ENCODE measurements at regions not wholly inside any gene's neighbourhood (a gene's known extent, or its start where the extent isn't known, plus 50 kb on each side); places are given as distances from the start of the nearest gene placed in this dataset.

GRCh38 chr7:25643286-25643685 is 415.0 kb upstream of the NPVF start:
- intact Hi-C loops (cut with DNase I): no loop called here
- ATAC-seq (peak; percentile 50 to 69), DNase-seq (no peak)
- Histone ChIP-seq H3K27ac (no peak overlapping the region), H3K4me3 (no peak overlapping the region), H3K27me3 (ENCODE audit: low read depth) (no peaks in the 10 kb centered on the region), H3K9me3 (no peaks in the 10 kb centered on the region), H3K36me3 (no peaks in the 10 kb centered on the region), H3K4me1 (no peaks in the 10 kb centered on the region)
- TF ChIP-seq CTCF (IDR thresholded peaks at IDR 0.05): no peak

- Histone ChIP-seq H3K9me3 (no peaks in the 10 kb centered on the region), H3K36me3 (no peaks in the 10 kb centered on the region), H3K27me3 (ENCODE audit: low read depth) (no peaks in the 10 kb centered on the region), H3K4me3 (no peak overlapping the region), H3K27ac (no peak overlapping the region), H3K4me1 (no peaks in the 10 kb centered on the region)
- no peak for TF ChIP-seq CTCF (IDR thresholded peaks at IDR 0.05)
- intact Hi-C loops (cut with DNase I): no loop called here
- ATAC-seq: no peak
- DNase-seq: no peak
Observed at GRCh38 chr7:25643770-25644394, 415.6 kb upstream of the NPVF start.

GRCh38 chr7:25646726-25647413 is 418.6 kb upstream of the NPVF start:
- H3K27me3 ChIP-seq (ENCODE audit: low read depth): no peaks in the 10 kb centered on the region
- H3K4me1 ChIP-seq: no peaks in the 10 kb centered on the region
- DNase-seq (no peak), ATAC-seq (no peak)
- no peaks in the 10 kb centered on the region for H3K36me3 ChIP-seq
- H3K9me3 ChIP-seq: no peaks in the 10 kb centered on the region
- no peak for TF ChIP-seq CTCF (IDR thresholded peaks at IDR 0.05)
- intact Hi-C loops (cut with DNase I): no loop called here
- no peak overlapping the region for H3K27ac ChIP-seq
- no peak overlapping the region for H3K4me3 ChIP-seq

- Histone ChIP-seq H3K9me3 (no peaks in the 10 kb centered on the region), H3K4me1 (no peaks in the 10 kb centered on the region), H3K27me3 (ENCODE audit: low read depth) (no peaks in the 10 kb centered on the region), H3K4me3 (no peak overlapping the region), H3K27ac (no peak overlapping the region), H3K36me3 (no peaks in the 10 kb centered on the region)
- DNase-seq: no peak
- intact Hi-C loops (cut with DNase I): no loop called here
- ATAC-seq: no peak
- TF ChIP-seq CTCF (IDR thresholded peaks at IDR 0.05): no peak
Observed at GRCh38 chr7:25647872-25648271, 419.6 kb upstream of the NPVF start.

GRCh38 chr7:25652366-25652765 is 424.1 kb upstream of the NPVF start:
- no peak for ATAC-seq
- no peak for DNase-seq
- no peaks in the 10 kb centered on the region for H3K9me3 ChIP-seq
- H3K36me3 ChIP-seq: no peaks in the 10 kb centered on the region
- H3K4me3 ChIP-seq: no peak overlapping the region
- intact Hi-C loops (cut with DNase I): no loop called here
- H3K4me1 ChIP-seq: no peaks in the 10 kb centered on the region
- TF ChIP-seq CTCF (IDR thresholded peaks at IDR 0.05): no peak
- no peak overlapping the region for H3K27ac ChIP-seq
- no peaks in the 10 kb centered on the region for H3K27me3 ChIP-seq (ENCODE audit: low read depth)

All from lower lobe of right lung (tissue), 2 donors.